A673 (cell line): ENCODE measurements at regions not wholly inside any gene's neighbourhood (a gene's known extent, or its start where the extent isn't known, plus 50 kb on each side); places are given as distances from the start of the nearest gene placed in this dataset.

Source experiments
- BruUV-seq: library from RNA; stranded (reverse); fragments of 400-500 nt; replicated peaks from 2 replicates; lab custom pipeline; 2021; lab: Mats Ljungman, UMichigan
- CTCF ChIA-PET: fragments of 300-600 bp; sonication (Branson Sonifier 250); formaldehyde crosslinking; loops from one replicate; lab custom pipeline; 2022; ENCODE audit warnings: antibody characterized with exemption; lab: Charles Lee
- POLR2A ChIA-PET: fragments of 300-600 bp; sonication (Branson Sonifier 250); formaldehyde crosslinking; loops from one replicate; lab custom pipeline; 2022; ENCODE audit warnings: antibody characterized with exemption; ENCODE audit not compliant: low non-redundant PET; lab: Charles Lee
- DNase-seq: peaks from one replicate; pipeline ENCODE4 v3.0.0-alpha.2; 2015; ENCODE audit warnings: low spot score
- H3K27ac ChIP-seq: fragments of 200-600 bp; sonication (generic); 2 replicates; pipeline ENCODE4 v1.5.1; 2016; ENCODE audit warnings: mixed run types, low read depth, mild to moderate bottlenecking, mixed read lengths, antibody characterized with exemption, low read length; ENCODE audit not compliant: poor library complexity, severe bottlenecking
- H3K27me3 ChIP-seq: fragments of 200-600 bp; sonication (generic); replicated peaks from 2 replicates; pipeline ENCODE4 v1.6.1; 2017; ENCODE audit warnings: mixed run types, low read depth, mild to moderate bottlenecking, mixed read lengths, antibody characterized with exemption, low read length; ENCODE audit not compliant: insufficient read depth, poor library complexity
- H3K36me3 ChIP-seq: fragments of 200-600 bp; sonication (generic); 2 replicates; pipeline ENCODE4 v1.6.1; 2016; ENCODE audit warnings: mixed run types, mild to moderate bottlenecking, mixed read lengths, antibody characterized with exemption, low read length; ENCODE audit not compliant: insufficient read depth, poor library complexity, severe bottlenecking
- H3K4me1 ChIP-seq: fragments of 200-600 bp; sonication (generic); 2 replicates; pipeline ENCODE4 v1.6.1; 2017; ENCODE audit warnings: mixed run types, mild to moderate bottlenecking, mixed read lengths, antibody characterized with exemption, low read length; ENCODE audit not compliant: insufficient read depth, poor library complexity, severe bottlenecking
- H3K4me3 ChIP-seq: fragments of 200-600 bp; sonication (generic); 2 replicates; pipeline ENCODE4 v1.5.1; 2016; ENCODE audit warnings: low read depth, mixed run types, mild to moderate bottlenecking, mixed read lengths, low read length; ENCODE audit not compliant: poor library complexity, severe bottlenecking
- H3K9me3 ChIP-seq: fragments of 200-600 bp; sonication (generic); 2 replicates; pipeline ENCODE4 v1.6.1; 2016; ENCODE audit warnings: mixed run types, low read depth, mild to moderate bottlenecking, mixed read lengths, antibody characterized with exemption, low read length; ENCODE audit not compliant: poor library complexity, severe bottlenecking
- EZH2 ChIP-seq: fragments of 200-600 bp; sonication (generic); IDR thresholded peaks from 2 replicates; pipeline ENCODE4 v1.6.1; 2017; ENCODE audit warnings: borderline replicate concordance, low read depth, mild to moderate bottlenecking, mixed read lengths, antibody characterized with exemption, low read length; ENCODE audit not compliant: poor library complexity, severe bottlenecking
- intact Hi-C: fragments of 100-400 bp; cut with micrococcal nuclease; formaldehyde crosslinking; loops from one replicate; pipeline ENCODE4 v1.10.0; 2022; ENCODE audit not compliant: unreplicated experiment
- TF ChIP-seq, protein P1 (sequence below): fragments of 300-800, 200-600 bp; sonication (generic); conservative IDR thresholded peaks from 2 replicates; pipeline ENCODE4 v1.5.1; 2017; ENCODE audit warnings: low read depth, mild to moderate bottlenecking, antibody characterized with exemption, low read length, moderate library complexity, mixed read lengths

DNA sequence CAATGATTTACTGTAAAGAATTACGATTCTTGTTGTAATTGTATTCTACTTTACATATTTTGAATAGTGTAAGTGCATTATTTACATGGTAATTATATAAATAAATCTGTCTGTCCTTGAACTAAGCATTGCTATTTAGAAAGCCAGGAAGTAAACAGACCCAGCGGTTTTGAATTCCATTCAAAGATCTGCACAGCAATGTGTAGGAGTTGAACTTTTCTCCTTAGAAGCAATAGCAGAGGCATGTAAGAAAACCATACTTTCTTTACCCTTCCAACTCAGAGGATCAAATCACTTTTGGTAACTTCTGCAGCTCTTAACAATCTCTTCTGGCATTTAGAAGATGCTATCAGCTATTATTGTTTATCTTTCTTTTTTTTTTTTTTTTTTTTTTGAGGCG, 109.2 kb upstream of the VRK2 start:
- POLR2A ChIA-PET: interaction anchor here (0.7 kb wide), 1 partner anchor 349 kb away, joined by 14 read pairs; no protein-coding TSS in a partner anchor
- Histone ChIP-seq H3K9me3 (peaks cover 5% of the 10 kb centered on the region), H3K27me3 (no peaks in the 10 kb centered on the region), H3K27ac (no peak overlapping the region), H3K36me3 (no peaks in the 10 kb centered on the region), H3K4me3 (no peak overlapping the region), H3K4me1 (no peaks in the 10 kb centered on the region)
- no peak for DNase-seq
- BruUV-seq: no TSS peak
- TF ChIP-seq, protein P1, sequence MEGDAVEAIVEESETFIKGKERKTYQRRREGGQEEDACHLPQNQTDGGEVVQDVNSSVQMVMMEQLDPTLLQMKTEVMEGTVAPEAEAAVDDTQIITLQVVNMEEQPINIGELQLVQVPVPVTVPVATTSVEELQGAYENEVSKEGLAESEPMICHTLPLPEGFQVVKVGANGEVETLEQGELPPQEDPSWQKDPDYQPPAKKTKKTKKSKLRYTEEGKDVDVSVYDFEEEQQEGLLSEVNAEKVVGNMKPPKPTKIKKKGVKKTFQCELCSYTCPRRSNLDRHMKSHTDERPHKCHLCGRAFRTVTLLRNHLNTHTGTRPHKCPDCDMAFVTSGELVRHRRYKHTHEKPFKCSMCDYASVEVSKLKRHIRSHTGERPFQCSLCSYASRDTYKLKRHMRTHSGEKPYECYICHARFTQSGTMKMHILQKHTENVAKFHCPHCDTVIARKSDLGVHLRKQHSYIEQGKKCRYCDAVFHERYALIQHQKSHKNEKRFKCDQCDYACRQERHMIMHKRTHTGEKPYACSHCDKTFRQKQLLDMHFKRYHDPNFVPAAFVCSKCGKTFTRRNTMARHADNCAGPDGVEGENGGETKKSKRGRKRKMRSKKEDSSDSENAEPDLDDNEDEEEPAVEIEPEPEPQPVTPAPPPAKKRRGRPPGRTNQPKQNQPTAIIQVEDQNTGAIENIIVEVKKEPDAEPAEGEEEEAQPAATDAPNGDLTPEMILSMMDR: no peak
- TF ChIP-seq EZH2: no peak
- intact Hi-C loops: no loop called here
- CTCF ChIA-PET: no interaction called here

DNA sequence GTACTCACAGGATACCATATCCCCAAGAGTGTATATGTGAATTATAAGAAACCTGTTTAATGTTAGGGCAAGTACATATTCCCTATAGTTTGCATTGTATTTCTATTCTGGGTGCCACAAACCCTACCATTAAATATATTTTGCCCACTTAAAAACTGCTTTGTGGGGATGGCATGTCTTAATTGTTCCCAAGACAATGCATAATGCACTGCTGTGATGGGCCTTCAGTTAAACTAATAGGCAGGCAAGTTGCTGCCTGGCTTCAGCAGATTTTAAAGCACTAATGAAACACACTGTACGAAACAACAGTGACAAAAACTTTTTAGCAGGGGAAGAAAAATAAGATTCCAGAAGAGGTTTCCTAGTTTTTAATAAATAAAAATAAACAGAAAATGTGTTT, 104.8 kb upstream of the VRK2 start:
- CTCF ChIA-PET: no interaction called here
- no peak overlapping the region for H3K4me3 ChIP-seq
- H3K4me1 ChIP-seq: no peaks in the 10 kb centered on the region
- no peak for DNase-seq
- TF ChIP-seq EZH2: no peak
- TF ChIP-seq, protein P1: no peak
- no peaks in the 10 kb centered on the region for H3K9me3 ChIP-seq
- no peak overlapping the region for H3K27ac ChIP-seq
- intact Hi-C loops: no loop called here
- POLR2A ChIA-PET: no interaction called here
- no peaks in the 10 kb centered on the region for H3K36me3 ChIP-seq
- no peaks in the 10 kb centered on the region for H3K27me3 ChIP-seq
- no TSS peak for BruUV-seq

- intact Hi-C loops: no loop called here
- no peaks in the 10 kb centered on the region for H3K36me3 ChIP-seq
- H3K9me3 ChIP-seq: no peaks in the 10 kb centered on the region
- POLR2A ChIA-PET: no interaction called here
- H3K4me3 ChIP-seq: no peak overlapping the region
- DNase-seq: no peak
- H3K27ac ChIP-seq: no peak overlapping the region
- no peaks in the 10 kb centered on the region for H3K4me1 ChIP-seq
- no peak for TF ChIP-seq EZH2
- TF ChIP-seq, protein P1: no peak
- H3K27me3 ChIP-seq: no peaks in the 10 kb centered on the region
- CTCF ChIA-PET: no interaction called here
- no TSS peak for BruUV-seq
Measured at GRCh38 chr2:57943315-57943714, 103.3 kb upstream of the VRK2 start.
